ENCODE measurements at regions not wholly inside any gene's neighbourhood (a gene's known extent, or its start where the extent isn't known, plus 50 kb on each side); places are given as distances from the start of the nearest gene placed in this dataset.

DNA sequence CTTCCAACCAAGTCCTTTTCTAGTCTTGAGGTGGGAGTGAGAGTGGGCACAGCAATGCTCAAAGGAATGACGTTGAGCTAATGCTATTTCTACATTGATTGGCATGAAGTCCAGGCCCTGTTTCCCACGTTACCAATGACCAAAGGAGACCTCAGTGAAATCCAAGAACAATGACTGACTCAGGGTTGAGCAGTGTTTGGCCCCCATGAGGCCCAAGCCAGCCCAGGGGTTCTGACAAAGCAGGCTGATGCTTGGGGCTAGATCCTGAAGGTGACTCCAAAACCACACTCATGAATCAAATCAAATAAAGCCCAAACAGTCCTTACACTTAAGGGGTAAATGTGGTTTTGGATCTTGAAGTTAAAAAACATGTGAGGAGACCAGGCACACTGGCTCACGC, 278.5 kb upstream of the GJB5 start:
- TF ChIP-seq, protein P1, sequence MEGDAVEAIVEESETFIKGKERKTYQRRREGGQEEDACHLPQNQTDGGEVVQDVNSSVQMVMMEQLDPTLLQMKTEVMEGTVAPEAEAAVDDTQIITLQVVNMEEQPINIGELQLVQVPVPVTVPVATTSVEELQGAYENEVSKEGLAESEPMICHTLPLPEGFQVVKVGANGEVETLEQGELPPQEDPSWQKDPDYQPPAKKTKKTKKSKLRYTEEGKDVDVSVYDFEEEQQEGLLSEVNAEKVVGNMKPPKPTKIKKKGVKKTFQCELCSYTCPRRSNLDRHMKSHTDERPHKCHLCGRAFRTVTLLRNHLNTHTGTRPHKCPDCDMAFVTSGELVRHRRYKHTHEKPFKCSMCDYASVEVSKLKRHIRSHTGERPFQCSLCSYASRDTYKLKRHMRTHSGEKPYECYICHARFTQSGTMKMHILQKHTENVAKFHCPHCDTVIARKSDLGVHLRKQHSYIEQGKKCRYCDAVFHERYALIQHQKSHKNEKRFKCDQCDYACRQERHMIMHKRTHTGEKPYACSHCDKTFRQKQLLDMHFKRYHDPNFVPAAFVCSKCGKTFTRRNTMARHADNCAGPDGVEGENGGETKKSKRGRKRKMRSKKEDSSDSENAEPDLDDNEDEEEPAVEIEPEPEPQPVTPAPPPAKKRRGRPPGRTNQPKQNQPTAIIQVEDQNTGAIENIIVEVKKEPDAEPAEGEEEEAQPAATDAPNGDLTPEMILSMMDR (IDR thresholded peaks at IDR 0.05; ENCODE audit: extremely low read depth in 1 of 2, insufficient read depth in 1 of 2, low read depth in 1 of 2, low read length in 2 of 2), result no peak
- TF ChIP-seq POLR2AphosphoS5 (IDR thresholded peaks at IDR 0.05; ENCODE audit: insufficient read depth, low read depth, low read length), result no peak
- no peak for TF ChIP-seq MYC (IDR thresholded peaks at IDR 0.05; ENCODE audit: low read depth, low read length)
- no peak for TF ChIP-seq JUN (IDR thresholded peaks at IDR 0.05; ENCODE audit: borderline replicate concordance, insufficient read depth, insufficient read length, low read depth)
- no peak for TF ChIP-seq POLR2A (IDR thresholded peaks at IDR 0.05; ENCODE audit: low read depth, low read length)
- TF ChIP-seq, protein P2, sequence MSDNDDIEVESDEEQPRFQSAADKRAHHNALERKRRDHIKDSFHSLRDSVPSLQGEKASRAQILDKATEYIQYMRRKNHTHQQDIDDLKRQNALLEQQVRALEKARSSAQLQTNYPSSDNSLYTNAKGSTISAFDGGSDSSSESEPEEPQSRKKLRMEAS (IDR thresholded peaks at IDR 0.05; ENCODE audit: insufficient read depth, insufficient read length), result no peak
- no peak for TF ChIP-seq GATA2 (IDR thresholded peaks at IDR 0.05; ENCODE audit: insufficient read depth, insufficient read length, low read depth, low read length)

Data from endothelial cell of umbilical vein (primary cell).